Peyer's patch (tissue), 4 donors: ENCODE measurements at regions not wholly inside any gene's neighbourhood (a gene's known extent, or its start where the extent isn't known, plus 50 kb on each side); places are given as distances from the start of the nearest gene placed in this dataset.
"Not testable (repeated sequence)": the region's sequence is repeated elsewhere in the genome, so short reads cannot be mapped to it uniquely, and the experiment has no call there.

Experiments used
- DNase-seq, 3 donors: peaks; one replicate each; pipeline ENCODE4 v3.0.0-alpha.2; 2017 to 2019
- H3K27ac ChIP-seq, 4 donors: fragments of 200-600 bp; sonication (generic); one replicate each; pipeline ENCODE4 v1.5.1; 2016 to 2019
- H3K27me3 ChIP-seq, 2 donors: fragments of 200-600 bp; sonication (generic); one replicate each; pipeline ENCODE4 v1.5.1; 2019
- H3K36me3 ChIP-seq, 3 donors: fragments of 200-600 bp; sonication (generic); one replicate each; pipeline ENCODE4 v1.5.1; 2016 to 2019
- H3K4me1 ChIP-seq, 4 donors: fragments of 200-600 bp; sonication (generic); one replicate each; pipeline ENCODE4 v1.5.1; 2016 to 2019
- H3K4me3 ChIP-seq, 4 donors: fragments of 200-600 bp; sonication (generic); 1 replicate in 3 of 4; 2 replicates in 1 of 4; pipeline ENCODE4 v1.5.1; 2016 to 2019; ENCODE audit warnings: mild to moderate bottlenecking in 1 of 4
- H3K9me3 ChIP-seq, 4 donors: fragments of 200-600 bp; sonication (generic); one replicate each; pipeline ENCODE4 v1.5.1; 2016 to 2019; ENCODE audit warnings: mild to moderate bottlenecking in 1 of 4
- POLR2A ChIP-seq, 2 donors: fragments of 450-650 bp; IDR thresholded peaks; one replicate each; pipeline ENCODE4 v1.5.1; 2017; ENCODE audit warnings: antibody characterized with exemption in 2 of 2, mild to moderate bottlenecking in 2 of 2, moderate library complexity in 2 of 2
- TF ChIP-seq, protein P1 (sequence below), 6 experiments: fragments of 450-650 bp in 4 of 6; fragments of 200-600 bp in 2 of 6; sonication (generic) in 1 of 6; IDR thresholded peaks; one replicate each; pipeline ENCODE4 v1.5.1; 2017 to 2019; ENCODE audit warnings: antibody characterized with exemption in 6 of 6, mild to moderate bottlenecking in 3 of 6, moderate library complexity in 1 of 6

DNA sequence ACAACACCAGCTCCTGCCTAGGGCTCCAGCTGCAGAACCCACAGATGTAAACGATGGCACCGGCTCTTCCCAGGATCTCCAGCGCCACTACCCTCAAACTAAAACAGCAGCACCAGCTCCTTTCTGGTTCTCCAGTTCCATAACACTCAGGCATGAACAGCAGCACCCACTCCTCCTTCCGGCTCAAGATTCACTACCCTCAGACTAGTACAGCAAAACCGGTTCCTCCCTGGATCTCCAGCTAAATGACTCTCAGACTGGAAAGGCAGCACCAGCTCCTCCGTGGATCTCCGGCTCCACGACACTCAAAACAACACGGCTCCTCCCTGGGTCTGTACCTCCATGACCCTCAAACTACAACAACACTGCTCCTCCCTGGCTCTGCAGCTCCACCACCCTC lies 325.0 kb downstream of the PREX1 start:
- no peaks in the 10 kb centered on the region for H3K4me1 ChIP-seq
- no peaks in the 10 kb centered on the region for H3K9me3 ChIP-seq
- no peak overlapping the region for H3K27ac ChIP-seq
- no peak overlapping the region for H3K4me3 ChIP-seq
- no peak for DNase-seq
- no peaks in the 10 kb centered on the region for H3K27me3 ChIP-seq
- TF ChIP-seq, protein P1, sequence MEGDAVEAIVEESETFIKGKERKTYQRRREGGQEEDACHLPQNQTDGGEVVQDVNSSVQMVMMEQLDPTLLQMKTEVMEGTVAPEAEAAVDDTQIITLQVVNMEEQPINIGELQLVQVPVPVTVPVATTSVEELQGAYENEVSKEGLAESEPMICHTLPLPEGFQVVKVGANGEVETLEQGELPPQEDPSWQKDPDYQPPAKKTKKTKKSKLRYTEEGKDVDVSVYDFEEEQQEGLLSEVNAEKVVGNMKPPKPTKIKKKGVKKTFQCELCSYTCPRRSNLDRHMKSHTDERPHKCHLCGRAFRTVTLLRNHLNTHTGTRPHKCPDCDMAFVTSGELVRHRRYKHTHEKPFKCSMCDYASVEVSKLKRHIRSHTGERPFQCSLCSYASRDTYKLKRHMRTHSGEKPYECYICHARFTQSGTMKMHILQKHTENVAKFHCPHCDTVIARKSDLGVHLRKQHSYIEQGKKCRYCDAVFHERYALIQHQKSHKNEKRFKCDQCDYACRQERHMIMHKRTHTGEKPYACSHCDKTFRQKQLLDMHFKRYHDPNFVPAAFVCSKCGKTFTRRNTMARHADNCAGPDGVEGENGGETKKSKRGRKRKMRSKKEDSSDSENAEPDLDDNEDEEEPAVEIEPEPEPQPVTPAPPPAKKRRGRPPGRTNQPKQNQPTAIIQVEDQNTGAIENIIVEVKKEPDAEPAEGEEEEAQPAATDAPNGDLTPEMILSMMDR (IDR thresholded peaks at IDR 0.05), result no peak
- no peak for TF ChIP-seq POLR2A (IDR thresholded peaks at IDR 0.05)
- no peaks in the 10 kb centered on the region for H3K36me3 ChIP-seq

DNA sequence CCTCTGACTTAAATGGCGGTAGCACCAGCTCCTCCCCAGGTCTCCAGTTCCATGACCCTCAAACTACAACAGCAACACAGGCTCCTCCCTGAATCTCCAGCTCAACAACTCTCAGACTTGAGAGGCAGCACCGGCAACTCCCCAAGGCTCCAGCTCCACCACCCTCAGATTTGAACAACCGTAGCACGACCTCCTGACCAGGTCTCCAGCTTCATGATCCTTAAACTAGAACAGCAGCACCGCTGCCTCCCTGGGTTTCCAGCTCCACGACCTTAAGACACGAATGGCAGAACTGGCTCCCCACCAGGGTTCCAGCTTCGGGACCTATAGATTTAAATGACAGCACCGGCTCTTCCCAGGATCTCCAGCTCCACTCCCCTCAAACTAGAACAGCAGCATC lies 325.8 kb downstream of the PREX1 start:
- Histone ChIP-seq H3K9me3 (no peaks in the 10 kb centered on the region), H3K36me3 (no peaks in the 10 kb centered on the region), H3K4me3 (no peak overlapping the region), H3K27me3 (no peaks in the 10 kb centered on the region), H3K27ac (no peak overlapping the region), H3K4me1 (no peaks in the 10 kb centered on the region)
- TF ChIP-seq, protein P1 (IDR thresholded peaks at IDR 0.05), result no peak
- no peak for TF ChIP-seq POLR2A (IDR thresholded peaks at IDR 0.05)
- no peak for DNase-seq

DNA sequence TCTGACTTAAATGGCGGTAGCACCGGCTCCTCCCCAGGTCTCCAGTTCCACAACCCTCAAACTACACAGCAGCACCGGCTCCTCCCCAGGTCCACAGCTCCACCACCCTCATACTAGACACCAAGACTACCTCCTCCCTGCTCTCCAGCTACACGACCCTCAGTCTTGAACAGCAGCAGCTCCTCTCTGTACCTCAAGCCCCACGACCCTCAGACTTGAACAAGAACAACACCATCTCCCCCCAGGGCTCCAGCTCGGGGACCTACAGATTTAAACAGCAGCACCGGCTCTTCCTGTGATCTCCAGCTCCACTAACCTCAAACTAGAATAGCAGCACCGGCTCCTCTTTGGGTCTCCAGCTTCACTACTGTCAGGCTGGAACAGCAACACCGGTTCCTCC lies 326.9 kb downstream of the PREX1 start:
- not testable (repeated sequence) for H3K36me3 ChIP-seq, H3K27ac ChIP-seq, H3K4me1 ChIP-seq, DNase-seq, H3K27me3 ChIP-seq, H3K9me3 ChIP-seq, H3K4me3 ChIP-seq

DNA sequence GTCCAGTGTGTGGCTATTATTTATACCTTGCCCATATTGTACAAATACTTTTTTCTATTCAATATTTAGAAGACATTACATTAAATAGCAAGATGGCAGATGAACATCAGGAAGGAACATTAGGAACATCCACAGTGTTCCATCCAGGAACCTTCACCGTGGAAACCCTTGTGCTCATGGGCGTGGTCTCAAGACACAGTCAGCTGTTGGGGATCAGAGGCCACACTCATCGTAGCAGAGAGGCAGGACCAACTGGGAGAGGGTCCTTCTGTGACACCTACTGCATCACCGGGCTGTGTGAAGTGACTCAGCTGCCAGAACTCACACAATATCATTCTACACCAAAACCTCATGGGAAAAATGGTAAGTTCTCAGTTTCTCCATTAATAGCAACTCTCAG lies 328.9 kb downstream of the PREX1 start:
- not testable (repeated sequence) for H3K27me3 ChIP-seq, DNase-seq, H3K27ac ChIP-seq, H3K4me3 ChIP-seq, H3K9me3 ChIP-seq, H3K36me3 ChIP-seq, H3K4me1 ChIP-seq

DNA sequence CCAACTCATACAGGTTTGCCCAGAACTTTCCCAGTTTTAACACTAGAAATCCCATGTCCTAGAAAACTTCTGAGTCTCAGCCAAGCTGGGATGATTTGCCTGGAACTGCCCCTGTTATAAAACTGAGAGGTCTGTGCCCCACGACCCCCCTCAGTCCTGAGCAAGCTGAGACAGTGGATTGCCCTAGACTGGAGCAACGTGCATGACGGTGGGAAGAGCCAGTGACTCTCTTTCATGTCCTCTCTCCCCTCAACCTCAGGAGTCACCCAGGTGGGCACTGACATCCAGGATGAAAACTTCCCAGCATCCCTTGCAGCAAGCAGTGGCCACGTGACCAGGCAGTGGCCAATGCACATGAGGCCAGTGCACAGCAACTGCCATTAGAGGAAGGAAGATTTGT lies 329.7 kb downstream of the PREX1 start:
- not testable (repeated sequence) for DNase-seq, H3K36me3 ChIP-seq, H3K27me3 ChIP-seq, H3K4me1 ChIP-seq, H3K9me3 ChIP-seq, H3K4me3 ChIP-seq, H3K27ac ChIP-seq

DNA sequence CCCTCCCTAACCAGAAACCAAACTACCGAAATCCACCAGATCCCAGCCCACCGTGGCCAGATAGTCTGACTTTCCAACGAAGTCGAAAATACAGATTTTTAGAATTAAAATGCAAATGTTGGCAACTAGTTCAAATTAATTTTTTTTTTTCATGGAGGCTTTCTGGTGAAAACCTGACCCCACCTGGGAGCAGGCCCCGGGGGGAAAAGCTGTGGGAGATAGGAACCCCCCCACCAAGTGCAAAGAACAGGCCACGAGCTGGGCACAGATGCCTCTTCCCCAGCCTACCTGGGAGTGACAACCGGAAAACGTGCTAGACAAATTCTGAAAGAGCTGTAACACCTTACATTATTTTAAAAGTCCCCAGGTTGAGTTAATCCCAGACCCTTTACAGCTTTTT lies 333.8 kb downstream of the PREX1 start:
- Histone ChIP-seq H3K36me3 (no peaks in the 10 kb centered on the region), H3K4me3 (no peak overlapping the region), H3K4me1 (no peaks in the 10 kb centered on the region), H3K27me3 (no peaks in the 10 kb centered on the region), H3K27ac (no peak overlapping the region), H3K9me3 (no peaks in the 10 kb centered on the region)
- TF ChIP-seq POLR2A (IDR thresholded peaks at IDR 0.05), result no peak
- TF ChIP-seq, protein P1 (IDR thresholded peaks at IDR 0.05), result no peak
- DNase-seq, result no peak

DNA sequence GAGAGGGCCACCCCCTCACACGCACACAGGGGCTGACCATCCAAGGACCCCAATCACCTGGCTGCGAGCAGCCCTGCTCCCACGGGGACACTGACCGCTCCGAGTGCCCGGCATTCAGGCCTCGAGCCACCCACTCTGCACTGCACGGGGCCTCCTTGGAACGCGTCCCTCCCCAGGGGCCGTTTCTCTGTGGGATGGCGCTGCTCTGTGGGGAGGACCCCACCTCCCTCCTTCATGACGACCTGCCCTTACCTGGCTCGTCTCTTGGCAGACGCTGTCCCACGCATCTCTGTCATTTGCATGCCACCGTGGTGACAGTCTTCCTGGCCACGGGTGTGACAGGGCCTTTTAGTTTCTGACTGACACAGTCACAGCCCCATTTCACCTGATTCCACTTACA lies 334.5 kb downstream of the PREX1 start:
- not testable (repeated sequence) for H3K9me3 ChIP-seq, DNase-seq, H3K27me3 ChIP-seq, H3K4me1 ChIP-seq, H3K27ac ChIP-seq, H3K4me3 ChIP-seq, H3K36me3 ChIP-seq

DNA sequence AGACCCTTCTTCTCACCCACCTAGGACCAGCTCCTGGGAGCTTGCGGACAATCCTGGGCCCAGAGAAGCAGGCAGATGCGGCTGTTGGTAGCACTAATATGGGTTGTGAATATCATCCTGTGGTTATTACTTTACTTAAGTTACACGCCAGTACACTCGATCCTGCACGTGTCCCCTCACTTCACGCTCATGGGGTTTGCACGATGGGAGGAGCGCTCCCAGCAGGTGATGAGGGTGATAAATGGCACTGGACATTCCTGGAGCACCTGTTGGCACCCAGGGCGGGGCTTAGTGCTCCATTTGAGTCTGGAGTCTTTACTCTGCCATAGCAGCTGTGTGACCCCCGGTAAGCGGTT lies 335.1 kb downstream of the PREX1 start:
- Histone ChIP-seq H3K9me3 (no peaks in the 10 kb centered on the region), H3K27me3 (no peaks in the 10 kb centered on the region), H3K36me3 (no peaks in the 10 kb centered on the region), H3K4me3 (no peak overlapping the region), H3K4me1 (no peaks in the 10 kb centered on the region), H3K27ac (no peak overlapping the region)
- TF ChIP-seq, protein P1 (IDR thresholded peaks at IDR 0.05), result no peak
- TF ChIP-seq POLR2A (IDR thresholded peaks at IDR 0.05), result no peak
- DNase-seq, result no peak
